GM19395 (cell line): ENCODE measurements at regions not wholly inside any gene's neighbourhood (a gene's known extent, or its start where the extent isn't known, plus 50 kb on each side); places are given as distances from the start of the nearest gene placed in this dataset.

Experiments used
- ATAC-seq: cut with Tn5 transposase; IDR thresholded peaks from one replicate; pipeline ENCODE4 v1.9.1; 2021; ENCODE audit warnings: mild to moderate bottlenecking, moderate library complexity; ENCODE audit not compliant: unreplicated experiment

DNA sequence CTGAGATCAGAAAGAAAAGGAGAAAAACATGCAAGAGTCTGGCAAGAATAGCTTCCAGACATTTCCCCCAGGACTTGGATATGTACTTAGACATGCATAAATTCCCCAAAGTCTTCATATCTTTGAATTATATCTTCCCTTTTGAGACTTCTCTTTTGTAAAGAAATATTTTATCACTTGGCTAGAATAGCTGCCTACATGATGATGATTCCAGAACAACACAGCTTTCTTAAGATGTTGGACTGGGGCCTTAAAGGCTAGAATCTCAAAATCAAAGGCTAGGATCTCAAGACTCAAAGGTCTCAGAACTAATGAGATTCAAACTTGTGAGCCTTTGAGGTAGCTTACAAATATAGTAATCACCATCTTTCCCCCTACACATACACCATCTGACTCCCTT is 842.3 kb downstream of the BCL11A start:
- no peak for ATAC-seq

DNA sequence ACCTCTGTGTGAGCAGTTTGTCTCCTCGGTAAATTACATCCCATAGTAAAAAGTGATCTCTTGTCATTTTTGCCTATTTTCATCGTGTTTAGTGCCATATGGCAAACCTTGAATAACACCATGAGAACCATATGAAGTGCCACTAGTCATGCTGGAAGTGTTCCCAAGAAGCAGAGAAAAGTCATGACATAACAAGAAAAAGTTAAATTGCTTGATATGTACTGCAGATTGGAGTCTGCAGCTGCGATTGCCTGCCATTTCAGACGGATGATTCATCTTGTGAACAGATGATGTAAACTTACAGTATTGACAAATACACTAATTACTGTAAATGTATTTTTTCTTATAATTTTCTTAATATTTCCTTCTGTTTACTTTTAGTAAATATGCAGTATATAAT is 846.7 kb downstream of the BCL11A start:
- ATAC-seq = no peak

DNA sequence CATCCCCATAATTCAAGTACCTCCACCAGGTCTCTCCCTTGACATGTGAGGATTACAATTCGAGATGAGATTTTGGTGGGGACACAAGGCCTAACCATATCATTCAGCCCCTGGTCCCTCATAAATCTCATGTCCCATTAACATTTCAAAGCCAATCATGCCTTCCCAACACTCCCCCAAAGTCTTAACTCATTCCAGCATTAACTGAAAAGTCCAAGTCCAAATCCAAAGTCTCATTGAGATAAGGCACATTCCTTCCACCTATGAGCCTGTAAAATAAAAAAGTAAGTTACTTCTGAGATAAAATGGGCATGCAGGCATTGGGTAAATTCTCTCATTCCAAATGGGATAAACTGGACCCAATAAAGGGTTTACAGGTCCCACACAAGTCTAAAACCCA is 849.7 kb downstream of the BCL11A start:
- ATAC-seq = no peak

DNA sequence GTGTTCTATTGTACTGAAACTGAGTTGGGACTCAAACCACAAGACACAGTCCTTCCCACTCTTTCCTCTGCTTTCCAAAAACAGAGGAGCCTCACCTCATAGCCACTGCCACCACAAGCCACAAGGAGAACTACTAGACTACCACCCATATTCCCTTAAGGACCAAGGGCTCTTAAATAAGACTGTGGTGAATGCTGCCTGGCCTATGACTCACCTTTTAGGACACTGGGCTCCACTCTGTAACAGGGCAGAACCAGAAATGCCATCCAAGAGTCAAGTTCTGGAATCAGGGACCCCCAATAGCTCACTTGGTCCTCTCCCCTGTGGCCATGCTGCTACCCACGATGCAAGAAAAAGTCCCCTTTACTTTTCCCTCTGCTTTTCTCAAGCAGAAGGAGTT is 851.4 kb downstream of the BCL11A start:
- ATAC-seq = no peak

DNA sequence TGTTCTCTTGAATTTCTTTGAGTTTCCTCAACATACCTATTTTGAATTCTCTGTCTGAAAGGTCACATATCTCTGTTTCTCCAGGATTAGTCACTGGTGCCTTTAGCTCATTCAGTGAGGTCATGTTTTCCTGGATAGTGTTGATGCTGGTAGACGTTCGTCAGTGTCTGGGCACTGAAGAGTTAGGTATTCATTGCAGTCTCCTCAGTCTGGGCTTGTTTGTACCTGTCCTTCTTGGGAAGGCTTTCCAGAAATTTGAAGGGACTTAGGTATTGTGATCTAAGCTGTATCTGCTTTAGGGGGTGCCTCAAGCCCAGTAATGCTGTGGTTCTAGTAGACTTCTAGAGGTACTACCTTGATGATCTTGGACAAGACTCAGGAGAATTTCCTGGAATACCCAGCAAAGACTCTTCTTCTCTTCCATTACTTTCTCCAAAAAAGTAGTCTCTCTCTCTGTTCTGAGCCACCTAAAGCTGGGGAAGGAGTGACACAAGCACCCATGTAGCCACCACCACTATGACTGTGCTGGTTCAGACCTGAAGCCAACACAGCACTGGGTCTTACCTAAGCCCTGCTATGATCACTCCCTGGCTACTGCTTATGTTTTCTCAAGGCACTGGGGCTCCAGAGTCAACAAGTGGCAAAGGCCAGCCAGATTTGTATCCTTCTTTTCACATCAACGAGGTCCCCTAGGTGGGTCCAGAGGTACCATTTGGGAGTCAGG is 852.0 kb downstream of the BCL11A start:
- no peak for ATAC-seq

DNA sequence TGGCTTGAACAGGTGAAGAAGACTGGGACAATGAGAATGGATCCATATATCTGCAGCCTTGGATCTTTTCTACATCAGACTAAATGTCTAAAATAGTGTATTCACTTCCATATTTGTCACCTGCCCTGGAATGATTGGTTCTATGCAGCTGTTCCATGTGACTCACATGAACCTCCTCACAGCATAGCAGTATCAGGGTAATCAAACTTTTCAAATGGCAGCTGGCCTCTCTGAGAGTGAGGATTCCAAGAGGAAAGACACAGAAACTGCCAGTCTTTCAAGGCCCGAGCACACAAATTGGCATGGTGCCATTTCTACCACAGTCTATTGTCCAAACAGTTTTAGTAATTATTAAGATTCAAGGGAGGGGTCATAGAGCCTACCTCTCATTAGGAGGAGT is 859.3 kb downstream of the BCL11A start:
- no peak for ATAC-seq

DNA sequence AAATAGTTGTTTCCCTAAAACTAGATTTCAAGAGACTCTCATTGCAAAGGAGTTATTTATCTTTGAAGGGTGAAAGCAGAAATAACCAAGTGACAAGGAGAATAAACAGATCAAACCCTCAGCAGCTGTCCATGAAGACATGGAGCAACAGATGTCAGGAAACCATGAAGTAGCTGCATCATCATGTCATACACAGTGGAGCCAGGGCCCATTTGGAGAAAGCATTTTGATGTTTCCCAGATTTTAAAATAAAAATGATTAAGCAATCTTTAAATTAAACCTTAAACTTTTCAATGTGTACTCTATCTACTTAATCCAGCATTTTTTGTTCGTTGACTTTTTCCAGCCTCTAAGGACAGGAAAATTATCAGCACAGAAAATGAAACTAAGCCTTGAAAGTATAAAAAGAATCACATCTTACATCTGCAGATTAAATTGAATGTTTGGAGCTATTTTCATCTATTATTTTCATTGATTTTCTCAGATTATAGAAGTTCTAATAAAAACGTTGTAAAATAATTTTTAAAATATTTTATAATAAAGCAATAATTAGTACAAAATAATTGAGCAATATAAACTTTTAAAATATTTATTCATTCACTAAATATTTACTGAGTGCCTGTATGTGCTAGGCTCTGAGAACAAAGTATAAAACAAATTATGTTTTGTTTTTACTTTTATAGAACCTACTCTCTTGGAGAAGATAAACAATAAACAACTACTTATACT is 860.1 kb downstream of the BCL11A start:
- no peak for ATAC-seq

DNA sequence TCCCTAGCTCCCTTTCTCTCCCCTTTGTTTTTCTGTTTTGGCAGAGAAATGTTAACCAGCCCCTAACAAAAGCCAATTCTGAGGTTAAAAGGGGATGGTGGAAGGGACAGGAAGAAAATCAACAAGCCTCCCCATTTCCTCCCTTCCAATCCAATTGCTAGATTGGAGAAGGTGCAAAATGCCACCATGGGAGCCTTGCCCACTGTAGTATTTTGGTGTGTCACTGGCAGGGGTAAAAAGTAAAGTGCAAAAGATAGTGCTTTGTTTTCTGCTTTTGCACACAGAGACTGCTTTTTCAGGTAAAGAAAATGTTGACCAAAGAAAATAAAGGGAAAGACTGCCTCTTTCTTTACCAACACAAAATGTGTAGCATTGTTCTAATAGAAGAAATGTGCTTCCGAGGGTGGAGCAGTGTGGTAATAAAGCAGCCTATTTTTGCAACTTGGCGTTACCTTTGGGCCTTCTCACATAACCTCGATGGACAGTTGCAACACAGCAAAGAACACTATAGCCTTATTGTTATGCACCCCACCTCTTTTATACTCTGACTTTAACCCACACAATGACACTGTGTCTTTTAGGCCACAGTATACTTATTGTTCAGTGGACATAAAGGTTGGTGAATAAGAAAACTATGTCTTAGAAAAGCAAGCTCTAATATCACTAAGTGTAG is 861.8 kb downstream of the BCL11A start:
- no peak for ATAC-seq

DNA sequence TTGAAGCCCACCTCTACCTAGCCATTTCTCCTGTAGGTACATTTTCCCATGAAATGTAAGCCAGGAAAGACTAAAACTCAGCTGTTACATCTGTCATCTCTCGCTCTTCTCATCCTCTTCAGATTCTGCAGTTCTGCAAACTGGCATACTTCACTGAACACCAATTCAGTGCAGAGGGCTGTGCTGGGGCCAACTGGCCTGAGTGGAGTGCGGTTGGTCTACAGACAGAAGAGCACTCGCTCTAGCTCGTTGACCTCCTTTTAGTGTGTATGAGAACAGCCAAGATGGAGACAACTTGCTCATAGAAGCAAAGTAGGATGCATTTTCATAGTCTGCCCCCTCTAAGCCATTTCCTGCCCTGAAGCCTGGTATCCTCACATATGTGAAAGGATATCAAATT is 862.6 kb downstream of the BCL11A start:
- no peak for ATAC-seq

DNA sequence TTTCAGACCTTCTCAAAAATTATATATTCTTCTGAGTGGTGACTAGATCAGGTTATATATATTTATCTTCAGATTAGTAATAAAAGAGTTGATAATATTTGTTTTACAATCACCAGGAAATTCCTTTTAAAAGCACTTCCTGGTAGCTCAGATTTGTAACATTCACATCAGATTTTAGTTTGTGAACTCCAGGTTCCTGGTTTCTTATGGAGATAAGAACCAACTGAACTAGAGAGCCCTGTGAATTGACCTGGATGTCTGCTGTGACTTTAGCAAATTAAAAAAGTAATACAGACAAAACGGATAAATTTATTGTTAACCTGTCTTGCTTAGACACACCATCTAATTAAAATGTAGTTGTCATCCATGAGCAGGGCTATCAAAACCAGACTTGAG is 868.7 kb downstream of the BCL11A start:
- no peak for ATAC-seq

DNA sequence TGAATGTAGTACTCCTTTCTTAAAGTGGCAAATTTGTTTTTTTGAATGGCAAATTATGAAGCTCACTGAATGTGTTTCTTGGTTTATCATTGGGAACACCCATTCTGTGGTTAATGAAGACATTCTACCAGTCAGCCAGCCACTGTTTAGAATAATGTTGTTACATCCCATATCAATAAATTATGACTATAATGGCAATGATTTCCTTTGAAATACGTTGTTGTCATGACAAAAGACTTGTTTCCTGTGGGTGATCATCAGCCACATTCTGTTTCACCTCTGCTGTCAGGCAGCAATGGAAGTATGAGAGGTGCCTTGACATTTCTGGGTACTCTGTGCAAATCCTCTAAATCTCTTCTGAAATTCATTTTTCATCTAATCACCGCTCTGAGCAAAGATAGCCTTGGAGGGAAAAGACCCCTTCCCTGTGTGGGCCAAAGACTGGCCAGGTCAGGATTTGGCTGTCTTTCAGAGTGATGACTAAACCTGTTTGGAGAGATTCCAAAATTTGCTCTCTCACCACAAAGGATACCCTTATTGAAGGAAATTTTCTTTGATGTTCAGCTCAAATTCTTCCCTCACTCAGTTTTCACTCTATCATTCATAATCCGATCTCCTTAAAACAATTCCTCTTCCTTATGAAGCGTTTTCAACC is 869.2 kb downstream of the BCL11A start:
- ATAC-seq = no peak

DNA sequence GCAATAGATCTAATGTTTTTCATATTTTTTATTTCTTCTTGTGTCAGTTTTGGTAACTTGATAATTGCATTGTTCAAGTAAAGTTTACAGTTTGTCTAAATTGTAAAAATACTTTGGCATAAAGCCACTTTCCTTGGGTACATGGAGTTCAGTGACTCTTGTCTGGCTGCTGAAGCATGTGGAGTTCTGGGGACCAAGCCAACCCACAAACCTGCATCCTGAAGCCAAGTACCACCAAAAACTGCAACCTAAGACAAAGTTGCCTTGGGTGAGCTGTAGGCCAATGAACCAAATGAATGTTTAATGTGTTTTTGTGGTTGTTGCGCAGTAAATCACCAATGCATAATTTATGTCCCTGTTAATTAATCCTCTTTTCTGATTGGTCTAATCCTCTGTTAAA is 872.6 kb downstream of the BCL11A start:
- ATAC-seq = no peak

DNA sequence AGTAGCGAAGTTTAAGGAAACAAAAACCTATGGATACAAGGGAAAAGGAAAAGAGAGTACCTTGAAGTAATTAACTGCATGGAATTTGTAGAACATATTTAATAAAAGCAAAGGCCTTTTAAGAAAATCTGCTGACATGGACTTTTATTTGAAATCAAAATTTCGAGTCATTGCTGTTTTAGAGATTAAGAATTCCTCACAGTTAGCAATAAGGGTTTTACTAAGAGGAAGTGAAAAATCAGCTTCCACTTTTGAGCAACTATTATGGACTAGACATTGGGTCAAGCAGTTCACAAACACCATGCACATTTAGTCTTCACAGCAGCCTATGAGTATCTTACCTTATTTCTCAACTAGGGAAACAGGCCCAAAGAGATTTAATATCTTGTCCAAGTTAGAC is 876.3 kb downstream of the BCL11A start:
- no peak for ATAC-seq

DNA sequence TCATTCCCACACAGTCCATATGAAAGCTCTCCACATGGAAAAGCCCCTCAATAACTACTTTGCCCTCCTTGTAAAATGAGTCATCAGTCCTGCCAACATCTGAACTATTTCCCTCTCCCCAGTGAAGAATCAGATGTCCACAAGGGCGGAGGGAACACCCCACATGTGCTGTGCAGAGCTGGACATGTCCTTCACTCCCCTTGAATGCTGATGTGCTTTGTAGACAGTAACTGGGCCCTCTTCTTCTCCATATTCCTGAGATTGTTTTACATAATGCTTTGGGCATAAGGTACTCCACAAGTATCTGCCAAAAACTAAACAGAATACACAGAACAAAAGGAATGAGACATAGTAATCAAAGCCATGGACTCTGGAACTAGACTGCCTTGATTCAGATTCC is 879.4 kb downstream of the BCL11A start:
- ATAC-seq = no peak

DNA sequence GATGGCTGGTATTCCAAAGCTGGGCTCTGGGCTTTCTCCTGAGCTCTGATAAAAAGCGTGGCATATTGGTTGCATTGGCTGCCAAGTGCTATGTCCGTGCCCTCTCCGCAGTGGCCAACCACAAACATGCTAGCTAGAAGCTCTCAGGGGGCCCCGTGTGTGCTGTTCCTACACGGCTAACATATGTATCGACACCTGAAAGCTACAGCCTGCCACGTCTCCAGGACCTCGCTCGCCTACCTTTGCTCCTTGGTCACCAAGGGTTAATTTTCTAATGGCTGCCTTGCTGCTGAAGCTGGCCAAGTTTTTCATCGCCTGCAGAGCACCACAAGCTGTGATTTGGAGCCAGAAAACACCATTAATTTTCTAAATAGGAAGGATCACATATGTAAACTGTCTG is 888.4 kb downstream of the BCL11A start:
- ATAC-seq = no peak

DNA sequence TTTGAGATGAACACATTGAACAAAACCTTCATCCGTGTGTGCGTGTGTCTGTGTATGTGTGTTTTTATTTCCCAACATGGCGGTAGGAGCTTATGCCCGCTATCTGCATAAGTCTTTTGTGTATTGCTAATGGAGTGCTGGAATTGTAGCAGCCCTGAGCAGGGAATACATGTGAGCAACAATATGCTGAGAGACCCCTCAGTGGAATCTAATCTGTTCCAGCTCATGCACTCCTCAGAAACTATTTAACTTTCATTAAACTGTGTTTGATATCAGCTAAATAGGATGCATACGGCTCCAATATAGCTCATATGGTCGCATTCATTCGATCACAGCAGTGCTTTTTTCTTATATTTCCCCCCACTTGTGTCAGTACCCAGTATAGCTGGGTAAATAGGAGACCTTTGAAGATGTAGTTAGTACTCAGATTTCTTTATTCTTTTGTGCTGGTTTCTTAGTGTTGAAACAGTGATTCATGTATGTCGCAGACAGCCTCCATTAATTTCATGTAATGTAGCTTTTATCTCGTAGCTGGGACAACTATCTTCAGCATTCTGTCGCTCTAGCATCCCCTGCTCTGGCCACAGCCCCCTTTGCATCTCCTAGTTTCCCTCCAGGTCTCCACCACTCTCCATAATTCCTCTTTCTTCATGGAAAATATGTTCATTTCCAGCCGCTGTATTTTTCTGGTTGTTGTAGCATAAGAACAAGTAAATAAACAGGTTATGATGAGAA is 891.2 kb downstream of the BCL11A start:
- no peak for ATAC-seq

DNA sequence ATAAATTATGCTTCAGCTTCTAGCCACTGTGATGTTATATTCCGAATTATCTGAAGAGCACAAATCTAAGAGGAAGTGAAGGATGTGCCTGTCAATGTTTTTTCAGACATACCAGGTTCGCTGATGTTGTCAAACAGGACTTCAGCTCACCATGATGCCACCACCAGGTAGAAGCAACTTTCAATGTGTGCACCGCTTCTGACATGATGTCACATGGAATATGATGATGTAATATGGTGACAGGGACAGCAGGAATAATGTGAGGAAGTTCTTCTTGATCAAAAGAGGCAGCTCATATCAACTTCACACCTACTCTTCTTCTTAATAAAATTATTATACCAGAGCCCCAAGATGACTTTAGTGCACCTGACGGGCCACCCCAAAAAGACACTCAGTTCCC is 893.2 kb downstream of the BCL11A start:
- no peak for ATAC-seq

DNA sequence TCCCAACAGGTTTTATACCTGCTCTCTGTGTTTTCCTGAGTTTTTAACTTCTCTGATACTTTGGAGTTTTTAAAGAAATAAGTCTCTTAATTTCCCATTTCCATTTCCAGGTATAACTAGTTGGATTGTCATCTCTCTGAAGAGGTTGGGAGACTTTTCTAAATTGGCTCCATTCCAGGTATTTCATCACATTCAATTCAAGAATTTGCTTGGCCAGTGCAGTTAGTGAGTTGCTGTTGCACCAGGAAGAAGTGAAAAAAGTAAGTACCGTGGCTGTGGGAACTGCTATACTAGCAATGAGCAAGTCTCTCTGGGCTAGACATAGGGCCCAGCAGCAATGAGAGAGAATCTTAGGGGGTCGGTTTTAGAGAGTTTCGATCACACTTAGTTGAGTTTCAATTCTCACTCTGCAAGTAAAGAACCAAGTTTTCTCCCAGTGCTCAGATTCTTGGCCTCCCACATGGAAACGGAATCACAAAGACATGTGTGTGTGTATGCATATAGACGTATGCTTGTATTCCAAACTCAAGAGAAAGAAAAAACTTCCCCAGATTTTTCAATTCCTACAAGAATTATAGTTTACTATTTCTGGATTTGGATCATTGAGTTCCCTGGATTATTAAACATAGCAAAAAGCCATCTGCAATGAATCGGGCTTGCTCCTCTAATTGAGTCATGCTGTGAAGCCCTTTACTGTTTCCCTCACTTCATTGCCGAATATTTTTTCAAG is 894.4 kb downstream of the BCL11A start:
- no peak for ATAC-seq

DNA sequence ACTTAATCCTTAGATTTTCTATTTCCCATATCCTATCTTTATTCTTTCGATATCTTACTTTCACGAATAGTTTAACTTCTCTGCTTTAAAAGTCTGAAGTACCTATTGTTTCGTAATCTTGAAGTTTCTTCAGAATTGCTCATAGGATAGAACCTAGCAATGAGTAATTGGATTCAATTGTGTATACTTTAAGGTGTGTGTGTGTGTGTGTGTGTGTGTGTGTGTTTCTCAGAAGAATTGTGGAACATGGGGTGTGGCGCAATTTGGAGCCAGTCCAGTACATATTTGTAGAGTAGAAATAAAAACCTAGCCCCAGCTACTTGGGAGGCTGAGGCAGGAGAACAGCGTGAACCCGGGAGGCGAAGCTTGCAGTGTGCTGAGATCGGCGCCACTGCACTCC is 897.6 kb downstream of the BCL11A start:
- ATAC-seq = no peak

DNA sequence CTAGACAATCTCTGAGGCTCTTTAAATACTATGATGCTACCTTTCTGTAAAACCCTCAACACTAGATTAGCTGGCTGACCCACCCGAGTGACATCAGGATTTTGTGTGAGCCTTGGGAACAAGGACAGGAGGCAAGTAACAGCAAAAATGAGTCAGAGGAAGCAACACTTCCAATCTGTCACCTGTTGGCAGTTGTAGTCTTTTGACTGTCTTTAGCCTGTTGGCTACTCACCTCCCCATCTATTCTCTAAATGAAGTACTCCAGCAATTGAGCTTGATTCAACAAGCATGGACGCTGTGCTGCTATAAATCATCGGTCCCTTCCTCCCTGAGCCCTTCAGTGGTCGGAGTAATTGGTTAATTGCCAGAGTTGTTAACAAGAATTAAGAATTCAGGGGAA is 898.7 kb downstream of the BCL11A start:
- ATAC-seq = no peak
